Uterus (tissue), 3 donors: ENCODE measurements at regions not wholly inside any gene's neighbourhood (a gene's known extent, or its start where the extent isn't known, plus 50 kb on each side); places are given as distances from the start of the nearest gene placed in this dataset.

ENCODE experiments used
- DNase-seq, 2 donors: peaks; one replicate each; pipeline ENCODE4 v3.0.0-alpha.2; 2019 to 2020
- H3K27ac ChIP-seq, 2 donors: fragments of 200-600 bp; sonication (generic); 1 replicate in 1 of 2; 2 replicates in 1 of 2; pipeline ENCODE4 v1.5.1; 2016 to 2018
- H3K27me3 ChIP-seq, 2 donors: fragments of 200-600 bp; sonication (generic); one replicate each; pipeline ENCODE4 v1.5.1; 2018 to 2019; ENCODE audit warnings: control low read depth in 1 of 2
- H3K36me3 ChIP-seq, 2 donors: fragments of 200-600 bp; sonication (generic); one replicate each; pipeline ENCODE4 v1.5.1; 2019; ENCODE audit warnings: control low read depth in 1 of 2
- H3K4me1 ChIP-seq, 2 donors: fragments of 200-600 bp; sonication (generic); one replicate each; pipeline ENCODE4 v1.5.1; 2018 to 2019; ENCODE audit warnings: control low read depth in 1 of 2
- H3K4me3 ChIP-seq, 2 donors: fragments of 200-600 bp; sonication (generic); 1 replicate in 1 of 2; 2 replicates in 1 of 2; pipeline ENCODE4 v1.5.1; 2018 to 2019; ENCODE audit warnings: mild to moderate bottlenecking in 1 of 2
- H3K9me3 ChIP-seq, 2 donors: fragments of 200-600 bp; sonication (generic); one replicate each; pipeline ENCODE4 v1.5.1; 2019; ENCODE audit warnings: control low read depth in 1 of 2
- POLR2A ChIP-seq, 2 donors: fragments of 450-650 bp; IDR thresholded peaks; one replicate each; pipeline ENCODE4 v1.6.1; 2016; ENCODE audit warnings: antibody characterized with exemption in 2 of 2, mild to moderate bottlenecking in 1 of 2, moderate library complexity in 1 of 2
- intact Hi-C: fragments of 100-400 bp; cut with DNase I; formaldehyde crosslinking; loops from one replicate; pipeline ENCODE4 v1.15.1; 2023; ENCODE audit warnings: low total_unique reads
- TF ChIP-seq, protein P1 (sequence below), 4 experiments: fragments of 200-600 bp in 2 of 4; fragments of 450-650 bp in 2 of 4; sonication (generic) in 2 of 4; IDR thresholded peaks; one replicate each; pipeline ENCODE4 v1.5.1; 2016 to 2019; ENCODE audit warnings: antibody characterized with exemption in 4 of 4, mild to moderate bottlenecking in 2 of 4, moderate library complexity in 1 of 4
- donor health status: DM: yes; HTN: yes; CAD: no.

DNA sequence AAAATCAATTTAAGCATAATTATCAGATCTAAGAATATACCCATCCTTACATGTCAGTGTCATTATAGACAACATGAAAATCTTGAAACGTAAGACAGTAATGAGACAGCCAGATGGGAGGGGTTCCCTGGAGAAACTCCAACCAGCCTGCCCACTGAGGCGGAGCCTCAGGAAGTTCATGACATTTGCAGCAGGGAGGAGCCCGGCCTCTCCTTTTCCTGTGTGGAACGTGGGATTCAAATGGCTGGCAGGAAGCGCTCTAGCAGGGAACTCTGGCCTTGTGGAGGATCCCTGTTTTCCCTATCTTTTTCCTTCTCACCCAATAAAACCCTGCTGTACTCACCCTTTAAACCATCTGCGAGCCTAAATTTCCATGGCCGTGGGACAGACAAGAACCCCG, 176.6 kb upstream of the KCNN2 start:
- Histone ChIP-seq H3K27ac (no peak overlapping the region), H3K27me3 (no peaks in the 10 kb centered on the region), H3K4me3 (no peak overlapping the region), H3K4me1 (no peaks in the 10 kb centered on the region), H3K9me3 (peaks cover 0 to 11% of the 10 kb centered on the region in 2 donors), H3K36me3 (peaks cover 0 to 2% of the 10 kb centered on the region in 2 donors)
- DNase-seq = no peak
- intact Hi-C loops = no loop called here
- TF ChIP-seq, protein P1, sequence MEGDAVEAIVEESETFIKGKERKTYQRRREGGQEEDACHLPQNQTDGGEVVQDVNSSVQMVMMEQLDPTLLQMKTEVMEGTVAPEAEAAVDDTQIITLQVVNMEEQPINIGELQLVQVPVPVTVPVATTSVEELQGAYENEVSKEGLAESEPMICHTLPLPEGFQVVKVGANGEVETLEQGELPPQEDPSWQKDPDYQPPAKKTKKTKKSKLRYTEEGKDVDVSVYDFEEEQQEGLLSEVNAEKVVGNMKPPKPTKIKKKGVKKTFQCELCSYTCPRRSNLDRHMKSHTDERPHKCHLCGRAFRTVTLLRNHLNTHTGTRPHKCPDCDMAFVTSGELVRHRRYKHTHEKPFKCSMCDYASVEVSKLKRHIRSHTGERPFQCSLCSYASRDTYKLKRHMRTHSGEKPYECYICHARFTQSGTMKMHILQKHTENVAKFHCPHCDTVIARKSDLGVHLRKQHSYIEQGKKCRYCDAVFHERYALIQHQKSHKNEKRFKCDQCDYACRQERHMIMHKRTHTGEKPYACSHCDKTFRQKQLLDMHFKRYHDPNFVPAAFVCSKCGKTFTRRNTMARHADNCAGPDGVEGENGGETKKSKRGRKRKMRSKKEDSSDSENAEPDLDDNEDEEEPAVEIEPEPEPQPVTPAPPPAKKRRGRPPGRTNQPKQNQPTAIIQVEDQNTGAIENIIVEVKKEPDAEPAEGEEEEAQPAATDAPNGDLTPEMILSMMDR (IDR thresholded peaks at IDR 0.05) = no peak
- TF ChIP-seq POLR2A (IDR thresholded peaks at IDR 0.05) = no peak

DNA sequence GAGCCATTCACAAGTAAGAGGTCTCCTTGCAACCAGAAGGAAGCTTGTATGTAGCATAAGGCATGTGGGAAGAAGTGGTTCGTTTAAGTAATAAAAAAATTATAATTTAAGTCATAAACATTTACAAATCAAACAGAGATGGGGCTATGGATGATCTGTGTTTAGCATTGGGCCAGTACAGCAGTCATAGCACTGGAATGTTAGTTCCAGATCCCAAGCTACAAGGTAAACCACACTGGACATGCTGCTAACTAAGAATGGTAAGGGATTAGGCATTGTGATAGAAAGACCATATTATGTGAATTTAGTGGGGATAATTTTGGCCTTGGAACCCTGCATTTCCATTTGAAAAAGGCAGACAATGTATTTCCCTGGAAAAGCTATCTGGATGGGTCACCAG, 170.4 kb upstream of the KCNN2 start:
- Histone ChIP-seq H3K27me3 (no peaks in the 10 kb centered on the region), H3K36me3 (no peaks in the 10 kb centered on the region), H3K27ac (no peak overlapping the region), H3K4me1 (no peaks in the 10 kb centered on the region), H3K9me3 (no peaks in the 10 kb centered on the region), H3K4me3 (no peak overlapping the region)
- no peak for DNase-seq
- intact Hi-C loops = no loop called here
- TF ChIP-seq, protein P1 (IDR thresholded peaks at IDR 0.05) = no peak
- no peak for TF ChIP-seq POLR2A (IDR thresholded peaks at IDR 0.05)

DNA sequence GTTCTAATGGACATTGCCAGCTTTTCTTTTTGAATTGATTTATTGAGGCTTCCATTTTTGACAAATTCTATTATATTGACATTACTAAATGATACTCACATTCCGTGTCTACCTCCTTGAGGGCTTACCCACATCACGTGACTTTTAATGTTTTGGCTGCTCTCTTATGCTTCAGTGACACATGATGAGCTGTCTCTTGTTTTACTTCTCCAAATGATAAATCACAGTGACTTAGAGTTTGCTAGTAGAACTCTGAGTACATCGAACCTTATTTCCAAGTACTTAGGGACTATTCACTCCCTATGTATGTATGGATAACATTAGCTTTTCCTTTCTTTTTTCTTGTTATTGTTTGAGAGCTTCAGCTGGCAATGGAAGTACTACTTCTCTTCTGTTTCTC, 169.8 kb upstream of the KCNN2 start:
- Histone ChIP-seq H3K9me3 (no peaks in the 10 kb centered on the region), H3K4me3 (no peak overlapping the region), H3K4me1 (no peaks in the 10 kb centered on the region), H3K27me3 (no peaks in the 10 kb centered on the region), H3K36me3 (no peaks in the 10 kb centered on the region), H3K27ac (no peak overlapping the region)
- DNase-seq = no peak
- intact Hi-C loops = no loop called here
- TF ChIP-seq POLR2A (IDR thresholded peaks at IDR 0.05) = no peak
- TF ChIP-seq, protein P1 (IDR thresholded peaks at IDR 0.05) = no peak

DNA sequence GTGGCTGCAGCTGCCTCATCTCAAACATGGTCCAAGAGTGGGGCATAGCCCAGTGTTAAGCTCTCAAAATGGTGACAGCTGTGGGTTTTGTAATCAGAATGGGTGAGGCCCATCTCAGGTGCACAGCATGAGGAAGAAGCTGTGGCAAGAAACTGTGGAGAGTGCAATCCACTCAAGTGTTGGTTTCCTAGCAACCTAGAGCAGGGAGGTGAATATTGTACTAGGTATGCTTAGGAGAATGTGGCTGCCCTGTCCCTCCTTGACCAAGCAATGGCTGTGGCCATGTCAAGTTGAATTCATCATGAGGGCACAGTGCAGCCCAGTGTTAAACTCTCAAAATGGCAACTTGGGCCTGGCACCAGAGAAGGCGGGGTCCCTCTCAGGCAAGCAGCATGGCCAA, 160.5 kb upstream of the KCNN2 start:
- Histone ChIP-seq H3K9me3 (no peaks in the 10 kb centered on the region), H3K27ac (no peak overlapping the region), H3K4me3 (no peak overlapping the region), H3K4me1 (no peaks in the 10 kb centered on the region), H3K36me3 (no peaks in the 10 kb centered on the region), H3K27me3 (no peaks in the 10 kb centered on the region)
- no peak for DNase-seq
- TF ChIP-seq, protein P1 (IDR thresholded peaks at IDR 0.05) = no peak
- no peak for TF ChIP-seq POLR2A (IDR thresholded peaks at IDR 0.05)
- intact Hi-C loops = no loop called here

DNA sequence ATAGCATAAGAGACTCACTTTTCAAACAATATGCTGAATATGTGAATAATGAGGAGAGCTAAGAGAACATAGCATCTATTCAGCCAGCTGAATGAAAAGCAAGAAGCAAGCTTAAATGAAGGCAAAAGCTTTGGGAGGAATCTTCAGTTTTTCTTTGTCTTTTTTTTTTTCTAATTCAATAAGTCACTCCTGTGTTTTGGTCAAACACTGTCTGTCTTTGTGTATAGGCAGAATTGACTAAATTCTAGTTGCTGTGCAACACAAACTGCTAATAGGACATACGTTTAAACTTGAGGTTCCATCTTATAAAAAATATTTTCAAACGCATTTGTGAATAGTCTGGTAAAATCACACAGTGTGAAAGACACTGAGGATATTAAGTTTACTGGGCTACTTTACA, 156.9 kb upstream of the KCNN2 start:
- H3K4me1 ChIP-seq = no peaks in the 10 kb centered on the region
- no peaks in the 10 kb centered on the region for H3K9me3 ChIP-seq
- H3K27ac ChIP-seq = no peak overlapping the region
- H3K4me3 ChIP-seq = no peak overlapping the region
- no peaks in the 10 kb centered on the region for H3K27me3 ChIP-seq
- intact Hi-C loops = no loop called here
- H3K36me3 ChIP-seq = no peaks in the 10 kb centered on the region
- TF ChIP-seq, protein P1 (IDR thresholded peaks at IDR 0.05) = no peak
- no peak for TF ChIP-seq POLR2A (IDR thresholded peaks at IDR 0.05)
- no peak for DNase-seq
